RWPE1 (cell line): ENCODE measurements at regions not wholly inside any gene's neighbourhood (a gene's known extent, or its start where the extent isn't known, plus 50 kb on each side); places are given as distances from the start of the nearest gene placed in this dataset.

Source experiments
- CTCF ChIA-PET: fragments of 350-600 bp; sonication (Branson Sonifier 250); formaldehyde crosslinking; extraction: SDS; loops from one replicate; lab custom pipeline; 2021; lab: Yijun Ruan, JAX
- POLR2A ChIA-PET: fragments of 400-600 bp; formaldehyde crosslinking; extraction: SDS; loops from one replicate; lab custom pipeline; 2020; ENCODE audit warnings: antibody characterized with exemption; ENCODE audit not compliant: low non-redundant PET; lab: Yijun Ruan, JAX
- DNase-seq: peaks from one replicate; pipeline ENCODE4 v3.0.0; 2012; ENCODE audit warnings: low spot score
- H3K27ac ChIP-seq: fragments of 450-650 bp; 2 replicates; pipeline ENCODE4 v1.5.1; 2017
- TF ChIP-seq, protein P1 (sequence below): fragments of 450-650 bp; conservative IDR thresholded peaks from 2 replicates; pipeline ENCODE4 v1.5.1; 2017; ENCODE audit warnings: low read depth, mild to moderate bottlenecking

DNA sequence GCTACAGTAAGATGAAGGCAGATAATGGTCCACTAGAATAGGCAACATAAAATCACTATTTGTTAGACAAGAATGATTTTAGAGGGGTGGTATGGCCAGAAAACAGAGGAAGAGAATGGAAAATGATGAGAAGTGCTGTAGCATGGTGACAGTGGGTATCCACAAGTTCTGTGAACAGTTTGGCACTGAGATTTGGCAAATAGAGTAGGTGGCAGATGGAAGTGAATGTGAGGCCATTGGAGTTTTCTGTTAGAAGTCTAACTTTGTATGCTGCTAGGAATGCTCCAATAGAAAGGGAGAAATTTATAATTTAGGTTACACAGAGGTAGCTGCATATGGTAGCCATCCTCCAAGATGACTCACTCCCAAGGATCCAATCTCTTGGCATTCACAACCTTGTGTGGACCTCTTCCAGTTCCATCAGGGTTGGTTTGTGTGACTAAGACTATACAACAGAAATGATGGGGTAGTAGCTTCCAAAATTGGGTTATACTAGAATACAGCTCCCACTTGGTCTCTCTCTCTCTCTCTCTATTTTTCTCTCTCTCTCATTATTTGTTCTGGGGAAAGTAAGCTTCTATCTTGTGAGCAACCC is 646.9 kb upstream of the ZNF608 start:
- ChIA-PET CTCF (no interaction called here), POLR2A (no interaction called here)
- H3K27ac ChIP-seq = no peak overlapping the region
- DNase-seq = no peak
- TF ChIP-seq, protein P1, sequence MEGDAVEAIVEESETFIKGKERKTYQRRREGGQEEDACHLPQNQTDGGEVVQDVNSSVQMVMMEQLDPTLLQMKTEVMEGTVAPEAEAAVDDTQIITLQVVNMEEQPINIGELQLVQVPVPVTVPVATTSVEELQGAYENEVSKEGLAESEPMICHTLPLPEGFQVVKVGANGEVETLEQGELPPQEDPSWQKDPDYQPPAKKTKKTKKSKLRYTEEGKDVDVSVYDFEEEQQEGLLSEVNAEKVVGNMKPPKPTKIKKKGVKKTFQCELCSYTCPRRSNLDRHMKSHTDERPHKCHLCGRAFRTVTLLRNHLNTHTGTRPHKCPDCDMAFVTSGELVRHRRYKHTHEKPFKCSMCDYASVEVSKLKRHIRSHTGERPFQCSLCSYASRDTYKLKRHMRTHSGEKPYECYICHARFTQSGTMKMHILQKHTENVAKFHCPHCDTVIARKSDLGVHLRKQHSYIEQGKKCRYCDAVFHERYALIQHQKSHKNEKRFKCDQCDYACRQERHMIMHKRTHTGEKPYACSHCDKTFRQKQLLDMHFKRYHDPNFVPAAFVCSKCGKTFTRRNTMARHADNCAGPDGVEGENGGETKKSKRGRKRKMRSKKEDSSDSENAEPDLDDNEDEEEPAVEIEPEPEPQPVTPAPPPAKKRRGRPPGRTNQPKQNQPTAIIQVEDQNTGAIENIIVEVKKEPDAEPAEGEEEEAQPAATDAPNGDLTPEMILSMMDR = no peak

DNA sequence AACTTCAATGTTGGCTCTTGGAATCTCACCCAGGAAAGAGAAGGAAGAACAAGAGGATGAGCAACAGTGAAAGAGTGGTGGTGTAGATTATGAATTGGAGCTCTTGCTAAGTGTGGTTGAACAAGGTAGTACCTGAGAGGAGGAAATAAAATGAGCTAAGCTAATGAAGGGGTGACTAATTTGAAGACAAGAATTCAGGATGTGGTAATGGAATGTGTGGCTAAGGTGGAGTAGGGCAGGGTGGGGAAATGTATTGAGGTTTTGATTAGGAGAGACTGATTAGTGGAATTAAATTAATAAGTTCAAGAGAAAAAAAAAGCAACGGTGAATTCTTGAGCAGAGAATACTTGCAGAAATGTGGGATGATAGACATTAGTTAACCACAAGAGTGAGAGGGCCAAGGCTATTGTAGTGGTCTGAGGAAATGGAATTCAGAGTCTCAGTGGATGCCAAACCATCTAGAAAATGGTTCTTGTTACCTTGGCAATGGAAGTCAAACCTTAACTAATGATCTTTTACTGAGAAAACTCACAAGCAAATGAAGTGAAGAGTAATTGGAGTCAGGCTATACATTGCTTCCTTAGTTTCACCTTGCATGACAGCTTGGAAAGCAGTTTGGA is 648.3 kb upstream of the ZNF608 start:
- POLR2A ChIA-PET = interaction anchor here (0.6 kb wide), 1 partner anchor 960 kb away, joined by 3 read pairs; no protein-coding TSS in a partner anchor
- CTCF ChIA-PET = interaction anchor here (0.6 to 0.7 kb wide), 2 partner anchors 118 to 1074 kb away, joined by 3 read pairs; no protein-coding TSS in a partner anchor
- H3K27ac ChIP-seq = no peak overlapping the region
- TF ChIP-seq, protein P1 = no peak
- DNase-seq = peak; percentile 82

DNA sequence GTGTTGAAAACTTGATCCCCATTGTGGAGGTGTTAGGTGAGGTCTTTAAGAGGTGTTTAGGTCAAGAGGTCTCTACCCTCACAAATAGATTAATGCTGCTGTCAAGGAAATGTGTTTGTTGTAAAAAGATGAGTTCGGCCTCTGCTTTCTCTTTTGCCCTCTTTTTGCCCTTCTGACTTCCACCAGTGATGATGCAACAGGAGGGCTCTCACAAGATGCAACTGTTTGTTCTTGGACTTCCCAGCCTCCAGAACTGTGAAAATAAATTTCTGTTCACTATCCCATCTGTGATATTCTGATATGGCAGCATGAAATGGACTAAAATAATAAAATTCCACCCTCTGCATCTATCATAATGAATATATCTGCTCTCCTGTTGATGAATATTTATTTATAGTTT is 650.0 kb upstream of the ZNF608 start:
- TF ChIP-seq, protein P1 = no peak
- H3K27ac ChIP-seq = no peak overlapping the region
- DNase-seq = no peak
- ChIA-PET CTCF (interaction anchor here (1.2 kb wide), 1 partner anchor 12 kb away, joined by 3 read pairs; no protein-coding TSS in a partner anchor), POLR2A (no interaction called here)

DNA sequence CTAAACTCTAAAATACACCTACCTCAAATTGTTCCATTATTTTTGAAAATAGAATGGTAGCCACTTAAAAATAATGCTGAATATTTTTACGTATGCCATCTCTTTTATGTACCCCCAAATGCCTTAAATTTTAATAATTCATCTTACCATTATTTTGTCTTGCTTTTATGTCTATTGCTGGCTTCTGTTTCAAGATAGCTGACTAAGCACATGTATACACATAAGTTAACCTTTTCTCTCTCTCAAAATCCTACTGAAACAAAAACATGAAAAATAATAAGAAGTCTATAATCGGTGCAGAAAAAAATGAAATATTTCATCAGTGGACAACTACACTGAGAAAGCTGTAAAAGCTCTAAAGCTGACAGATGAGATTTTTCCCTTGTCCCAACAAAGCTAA is 652.0 kb upstream of the ZNF608 start:
- no peak for DNase-seq
- no peak overlapping the region for H3K27ac ChIP-seq
- ChIA-PET POLR2A (no interaction called here), CTCF (no interaction called here)
- TF ChIP-seq, protein P1 = no peak

DNA sequence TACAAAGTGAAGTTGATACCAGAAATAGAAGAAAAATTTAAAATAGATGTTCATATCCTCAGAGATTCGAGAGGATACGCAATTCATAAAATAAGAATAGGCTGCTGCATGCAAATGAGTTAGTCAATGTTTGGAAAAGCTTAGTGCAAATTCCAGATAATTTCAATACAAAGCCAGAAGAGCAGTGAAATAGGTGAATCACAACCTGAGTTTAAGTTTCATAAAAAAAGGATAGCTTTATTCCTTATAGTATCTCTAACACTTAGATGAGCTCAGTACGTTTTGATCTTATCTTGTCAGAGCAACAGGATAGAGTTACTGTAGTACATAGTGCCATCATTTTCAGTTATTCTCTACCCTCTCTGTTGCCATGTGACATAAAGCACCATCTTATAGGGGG is 653.4 kb upstream of the ZNF608 start:
- ChIA-PET CTCF (interaction anchor here (0.6 to 1.1 kb wide), 2 partner anchors 9 to 470 kb away, joined by 3 to 5 read pairs; no protein-coding TSS in a partner anchor), POLR2A (no interaction called here)
- TF ChIP-seq, protein P1 = no peak
- no peak for DNase-seq
- no peak overlapping the region for H3K27ac ChIP-seq

DNA sequence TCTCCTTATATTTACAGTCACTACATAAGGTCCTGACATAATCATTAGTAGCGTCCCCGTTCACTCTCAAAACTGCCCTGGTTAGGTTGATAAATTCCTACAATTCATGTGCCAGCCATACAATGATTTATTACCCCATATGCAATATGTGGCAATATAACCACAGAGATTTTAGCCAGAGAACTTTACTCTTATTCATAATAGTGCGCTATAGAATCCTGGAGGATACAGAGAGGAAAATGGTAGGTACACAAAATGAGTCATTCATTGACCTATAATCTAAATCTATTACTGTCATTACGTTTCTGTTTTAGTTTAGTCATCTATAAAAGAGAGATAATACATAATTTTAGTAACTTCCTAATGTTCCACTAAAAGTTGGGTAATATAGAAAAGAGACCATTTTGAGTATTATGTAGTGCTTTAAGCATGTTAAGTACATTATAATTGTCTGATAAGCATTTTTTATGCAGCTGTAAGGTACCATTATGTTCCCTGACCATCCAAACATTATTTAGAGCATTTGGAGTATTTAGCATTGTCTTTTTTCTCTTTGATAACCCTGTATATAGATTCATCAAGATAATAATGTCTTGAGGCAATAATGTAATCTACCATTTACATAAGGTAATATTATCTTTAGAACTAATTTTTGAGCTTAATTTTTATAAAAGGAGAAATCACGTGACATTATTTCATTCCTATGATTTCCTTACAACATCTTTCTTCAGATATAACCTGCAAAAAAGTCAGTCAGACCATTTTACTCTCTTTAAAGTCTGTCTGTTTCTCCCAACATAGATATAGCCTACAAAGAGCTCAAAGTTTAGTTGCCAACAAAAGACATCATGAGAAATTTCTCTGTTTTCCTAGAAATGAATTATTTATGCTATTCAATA is 655.5 kb upstream of the ZNF608 start:
- peak; percentile 53 for DNase-seq
- no peak overlapping the region for H3K27ac ChIP-seq
- POLR2A ChIA-PET = no interaction called here
- TF ChIP-seq, protein P1 = no peak
- CTCF ChIA-PET = no interaction called here
